Stimulated activated CD4-positive, alpha-beta T cell treated with anti-CD3 and anti-CD28 coated beads, Interleukin-4, amount 100 ng/mL, for 48 hours (primary cell): ENCODE measurements at regions not wholly inside any gene's neighbourhood (a gene's known extent, or its start where the extent isn't known, plus 50 kb on each side); places are given as distances from the start of the nearest gene placed in this dataset.
"Not testable (repeated sequence)": the region's sequence is repeated elsewhere in the genome, so short reads cannot be mapped to it uniquely, and the experiment has no call there.

Experiments used
- DNase-seq, 2 donors: peaks; one replicate each; pipeline ENCODE4 v3.0.0-alpha.2; 2020; ENCODE audit warnings: low read depth in 2 of 2

- not testable (repeated sequence) for DNase-seq
Measured at GRCh38 chr11:81769906-81770305, 963.8 kb downstream of the FAM181B start.

GRCh38 chr11:81756864-81757595 lies 976.6 kb downstream of the FAM181B start:
- DNase-seq: no peak

- no peak for DNase-seq
Measured at GRCh38 chr11:81749245-81749644, 984.4 kb downstream of the FAM181B start.

- DNase-seq: no peak
Measured at GRCh38 chr11:81744336-81745116, 989.1 kb downstream of the FAM181B start.

- DNase-seq: no peak
Measured at GRCh38 chr11:81725701-81726100, 1008.0 kb downstream of the FAM181B start.

- DNase-seq: no peak
Measured at GRCh38 chr11:81717695-81718094, 1016.0 kb downstream of the FAM181B start.

- DNase-seq: no peak
Measured at GRCh38 chr11:81707881-81708280, 1025.8 kb downstream of the FAM181B start.

- DNase-seq: no peak
Measured at GRCh38 chr11:81705283-81705682, 1028.4 kb downstream of the FAM181B start.

GRCh38 chr11:81700076-81700475 lies 1033.6 kb downstream of the FAM181B start:
- DNase-seq: no peak

GRCh38 chr11:81687057-81687456 lies 1046.6 kb downstream of the FAM181B start:
- no peak for DNase-seq

- DNase-seq: no peak
Measured at GRCh38 chr11:81674211-81674610, 1059.5 kb downstream of the FAM181B start.

GRCh38 chr11:81673001-81673400 lies 1060.7 kb downstream of the FAM181B start:
- no peak for DNase-seq

GRCh38 chr11:81669935-81670543 lies 1063.6 kb downstream of the FAM181B start:
- DNase-seq: no peak

GRCh38 chr11:81658722-81659121 lies 1074.9 kb downstream of the FAM181B start:
- DNase-seq: no peak

GRCh38 chr11:81655351-81655750 lies 1078.3 kb downstream of the FAM181B start:
- DNase-seq: no peak

GRCh38 chr11:81647374-81647773 lies 1086.3 kb downstream of the FAM181B start:
- DNase-seq: no peak

GRCh38 chr11:81644239-81644840 lies 1089.3 kb downstream of the FAM181B start:
- no peak for DNase-seq

GRCh38 chr11:81634483-81634882 lies 1099.2 kb downstream of the FAM181B start:
- DNase-seq: no peak

GRCh38 chr11:81602508-81602907 lies 1131.2 kb downstream of the FAM181B start:
- no peak for DNase-seq

GRCh38 chr11:81596704-81597103 lies 1137.0 kb downstream of the FAM181B start:
- DNase-seq: no peak

- DNase-seq: no peak
Measured at GRCh38 chr11:81585390-81585933, 1148.2 kb downstream of the FAM181B start.

GRCh38 chr11:81579339-81579738 lies 1154.3 kb downstream of the FAM181B start:
- no peak for DNase-seq
